CD4-positive, alpha-beta memory T cell (primary cell): ENCODE measurements at regions not wholly inside any gene's neighbourhood (a gene's known extent, or its start where the extent isn't known, plus 50 kb on each side); places are given as distances from the start of the nearest gene placed in this dataset.

ENCODE experiments used
- CTCF ChIA-PET: fragments of 350-600 bp; sonication (Branson Sonifier 250); formaldehyde crosslinking; loops from one replicate; lab custom pipeline; 2021; ENCODE audit warnings: inconsistent platforms; ENCODE audit not compliant: partially characterized antibody; lab: Charles Lee
- POLR2A ChIA-PET: fragments of 350-600 bp; sonication (Branson Sonifier 250); formaldehyde crosslinking; loops from one replicate; lab custom pipeline; 2021; ENCODE audit not compliant: partially characterized antibody; lab: Charles Lee
- DNase-seq, 5 donors: peaks; one replicate each; pipeline versions ENCODE4 v3.0.0 to v3.0.0-alpha.2; 2020 to 2022; ENCODE audit warnings: mixed read lengths in 1 of 5
- H3K27ac ChIP-seq: one replicate; pipeline ENCODE4 v1.7.0; 2013; ENCODE audit warnings: low read depth, low read length
- H3K27me3 ChIP-seq: 2 replicates; pipeline ENCODE4 v1.7.0; 2013; ENCODE audit warnings: mild to moderate bottlenecking, low read length, moderate library complexity; ENCODE audit not compliant: insufficient read depth
- H3K36me3 ChIP-seq: 2 replicates; pipeline ENCODE4 v1.7.0; 2013; ENCODE audit warnings: mild to moderate bottlenecking, low read length, moderate library complexity; ENCODE audit not compliant: insufficient read depth
- H3K4me1 ChIP-seq: 2 replicates; pipeline ENCODE4 v1.7.0; 2013; ENCODE audit warnings: mild to moderate bottlenecking, low read length, moderate library complexity; ENCODE audit not compliant: insufficient read depth
- H3K4me3 ChIP-seq, 2 donors: one replicate each; pipeline ENCODE4 v1.7.0; 2013; ENCODE audit warnings: low read length in 2 of 2, mild to moderate bottlenecking in 1 of 2
- H3K9me3 ChIP-seq, 2 donors: one replicate each; pipeline ENCODE4 v1.7.0; 2013; ENCODE audit warnings: low read length in 2 of 2, control low read depth in 1 of 2; ENCODE audit not compliant: control insufficient read depth in 1 of 2
- H3K27ac Mint-ChIP-seq, 7 donors: one replicate each; pipeline ENCODE4 v1.8.0; 2020 to 2021; ENCODE audit warnings: mixed read lengths in 7 of 7, mild to moderate bottlenecking in 6 of 7, inconsistent platforms in 3 of 7, moderate library complexity in 3 of 7
- H3K27me3 Mint-ChIP-seq, 2 donors: one replicate each; pipeline ENCODE4 v1.8.0; 2020 to 2021; ENCODE audit warnings: mixed read lengths in 2 of 2
- H3K36me3 Mint-ChIP-seq, 2 donors: one replicate each; pipeline ENCODE4 v1.8.0; 2020 to 2021; ENCODE audit warnings: mixed read lengths in 2 of 2, inconsistent platforms in 1 of 2, mild to moderate bottlenecking in 1 of 2
- H3K4me1 Mint-ChIP-seq, 4 donors: one replicate each; pipeline ENCODE4 v1.8.0; 2020 to 2021; ENCODE audit warnings: mixed read lengths in 4 of 4, mild to moderate bottlenecking in 1 of 4
- H3K4me3 Mint-ChIP-seq, 8 donors: one replicate each; pipeline ENCODE4 v1.8.0; 2020 to 2021; ENCODE audit warnings: mixed read lengths in 8 of 8, mild to moderate bottlenecking in 7 of 8, moderate library complexity in 6 of 8, inconsistent platforms in 3 of 8
- H3K9me3 Mint-ChIP-seq, 8 donors: one replicate each; pipeline ENCODE4 v1.8.0; 2020 to 2021; ENCODE audit warnings: mixed read lengths in 8 of 8, mild to moderate bottlenecking in 5 of 8, inconsistent platforms in 3 of 8, moderate library complexity in 1 of 8
- intact Hi-C: fragments of 100-400 bp; cut with micrococcal nuclease; formaldehyde crosslinking; loops from one replicate; pipeline ENCODE4 v1.15.1; 2023

DNA sequence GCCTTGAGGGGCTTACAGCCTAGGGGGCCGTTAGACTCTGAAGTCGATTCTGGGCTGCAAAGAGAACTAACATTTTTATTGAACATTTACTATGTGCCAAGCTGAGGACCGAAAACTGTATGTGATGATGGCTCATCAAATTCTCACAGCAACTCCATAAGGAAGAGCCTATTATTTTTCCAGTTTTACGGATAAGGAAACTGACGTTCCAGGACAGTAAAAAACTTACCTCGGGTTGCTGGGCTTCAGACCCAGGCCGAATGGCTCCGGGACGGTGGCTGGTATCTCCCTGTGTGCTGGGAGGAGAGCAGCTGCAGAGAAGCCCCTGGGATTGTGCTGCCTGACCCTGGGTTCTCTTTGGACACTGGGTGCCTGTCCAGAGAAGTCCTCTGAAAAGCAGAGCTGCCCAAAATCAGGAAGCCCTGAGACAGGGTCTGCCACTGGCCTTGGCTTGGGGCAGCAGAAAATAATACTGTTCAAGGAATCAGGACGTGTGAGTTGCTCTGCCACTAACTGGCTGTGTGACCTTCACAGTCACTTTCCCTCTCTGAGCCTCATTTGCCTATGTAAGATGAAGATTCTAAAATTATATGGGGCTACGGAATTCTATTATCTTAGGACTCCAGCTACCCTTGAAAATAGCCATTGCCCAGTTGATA, 116.3 kb upstream of the CPEB4 start:
- no peak overlapping the region for H3K27ac ChIP-seq
- intact Hi-C loops, result no loop called here
- H3K36me3 ChIP-seq, result no peaks in the 10 kb centered on the region
- H3K4me1 ChIP-seq, result no peaks in the 10 kb centered on the region
- Mint-ChIP-seq H3K9me3 (no peaks in the 10 kb centered on the region), H3K4me1 (no peaks in the 10 kb centered on the region), H3K36me3 (no peaks in the 10 kb centered on the region), H3K4me3 (no peak overlapping the region), H3K27ac (no peak overlapping the region), H3K27me3 (peaks cover 0 to 4% of the 10 kb centered on the region in 2 donors)
- no peak overlapping the region for H3K4me3 ChIP-seq
- H3K9me3 ChIP-seq, result no peaks in the 10 kb centered on the region
- ChIA-PET CTCF (interaction anchor here (1.3 kb wide), 1 partner anchor 199 kb away, joined by 3 read pairs; no protein-coding TSS in a partner anchor), POLR2A (no interaction called here)
- no peaks in the 10 kb centered on the region for H3K27me3 ChIP-seq
- DNase-seq, result no peak

DNA sequence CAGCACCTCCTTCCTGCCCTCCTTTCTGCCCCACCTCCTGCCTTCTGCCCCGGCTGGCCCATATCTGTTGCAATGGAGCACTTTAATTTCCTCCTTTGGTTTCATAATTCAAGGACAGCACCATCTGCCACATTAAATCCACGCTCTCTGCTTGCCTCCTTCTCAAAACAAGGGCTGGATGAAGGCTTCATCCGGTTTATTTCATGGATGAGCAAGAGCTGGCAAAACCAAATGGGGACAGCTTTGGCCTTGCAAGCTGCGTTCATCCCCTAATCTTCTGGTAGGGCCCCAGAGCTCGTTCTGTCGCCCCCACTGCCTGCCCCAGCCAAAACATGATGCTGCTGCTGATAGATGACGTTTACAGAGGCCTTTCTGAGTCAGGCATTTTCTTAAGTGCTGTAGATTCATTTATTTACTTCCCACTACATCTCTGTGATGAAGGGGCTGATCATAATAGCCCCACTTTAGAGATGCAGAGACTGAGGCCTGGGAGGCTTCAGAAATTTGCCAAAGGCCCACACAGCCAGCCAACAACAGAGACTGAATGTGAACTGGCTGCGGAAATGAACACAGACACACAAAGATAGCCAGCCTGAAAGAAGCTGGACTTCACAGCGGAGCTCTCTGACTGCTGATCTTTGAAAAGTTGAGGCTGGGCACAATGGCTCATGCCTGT, 115.6 kb upstream of the CPEB4 start:
- Mint-ChIP-seq H3K27me3 (peaks cover 0 to 4% of the 10 kb centered on the region in 2 donors), H3K4me1 (peaks cover 0 to under 1% (median 0%) of the 10 kb centered on the region in 4 donors), H3K9me3 (no peaks in the 10 kb centered on the region), H3K36me3 (no peaks in the 10 kb centered on the region), H3K4me3 (no peak overlapping the region), H3K27ac (no peak overlapping the region)
- CTCF ChIA-PET, result interaction anchor here (1.3 kb wide), 1 partner anchor 199 kb away, joined by 3 read pairs; no protein-coding TSS in a partner anchor
- Histone ChIP-seq H3K36me3 (no peaks in the 10 kb centered on the region), H3K4me3 (no peak overlapping the region), H3K9me3 (no peaks in the 10 kb centered on the region), H3K4me1 (no peaks in the 10 kb centered on the region), H3K27ac (no peak overlapping the region), H3K27me3 (no peaks in the 10 kb centered on the region)
- POLR2A ChIA-PET, result no interaction called here
- no peak for DNase-seq
- intact Hi-C loops, result no loop called here

DNA sequence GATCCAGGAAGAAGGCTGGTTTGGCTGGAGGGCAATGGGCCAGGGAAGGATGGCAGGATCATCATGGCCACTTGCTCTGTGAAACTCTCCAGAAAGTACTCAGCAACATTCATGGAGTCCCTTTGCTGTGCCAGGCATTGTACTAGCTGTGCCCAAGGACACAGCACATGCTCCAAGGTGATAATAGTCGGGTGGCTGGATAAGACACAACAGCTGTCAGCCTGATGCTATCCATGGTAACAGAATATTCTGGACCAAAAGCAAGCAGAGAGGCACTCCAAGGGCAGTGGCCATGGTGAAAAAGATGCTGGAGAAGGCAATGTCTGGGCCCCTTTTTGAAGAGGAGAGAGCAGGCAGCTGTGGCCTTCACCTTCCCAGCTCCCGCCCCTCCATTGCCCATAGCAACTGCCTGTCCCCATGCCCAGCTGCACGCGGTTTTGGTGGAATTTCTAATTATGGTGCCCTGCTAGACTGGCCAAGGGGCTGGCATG, 113.8 kb upstream of the CPEB4 start:
- CTCF ChIA-PET, result no interaction called here

DNA sequence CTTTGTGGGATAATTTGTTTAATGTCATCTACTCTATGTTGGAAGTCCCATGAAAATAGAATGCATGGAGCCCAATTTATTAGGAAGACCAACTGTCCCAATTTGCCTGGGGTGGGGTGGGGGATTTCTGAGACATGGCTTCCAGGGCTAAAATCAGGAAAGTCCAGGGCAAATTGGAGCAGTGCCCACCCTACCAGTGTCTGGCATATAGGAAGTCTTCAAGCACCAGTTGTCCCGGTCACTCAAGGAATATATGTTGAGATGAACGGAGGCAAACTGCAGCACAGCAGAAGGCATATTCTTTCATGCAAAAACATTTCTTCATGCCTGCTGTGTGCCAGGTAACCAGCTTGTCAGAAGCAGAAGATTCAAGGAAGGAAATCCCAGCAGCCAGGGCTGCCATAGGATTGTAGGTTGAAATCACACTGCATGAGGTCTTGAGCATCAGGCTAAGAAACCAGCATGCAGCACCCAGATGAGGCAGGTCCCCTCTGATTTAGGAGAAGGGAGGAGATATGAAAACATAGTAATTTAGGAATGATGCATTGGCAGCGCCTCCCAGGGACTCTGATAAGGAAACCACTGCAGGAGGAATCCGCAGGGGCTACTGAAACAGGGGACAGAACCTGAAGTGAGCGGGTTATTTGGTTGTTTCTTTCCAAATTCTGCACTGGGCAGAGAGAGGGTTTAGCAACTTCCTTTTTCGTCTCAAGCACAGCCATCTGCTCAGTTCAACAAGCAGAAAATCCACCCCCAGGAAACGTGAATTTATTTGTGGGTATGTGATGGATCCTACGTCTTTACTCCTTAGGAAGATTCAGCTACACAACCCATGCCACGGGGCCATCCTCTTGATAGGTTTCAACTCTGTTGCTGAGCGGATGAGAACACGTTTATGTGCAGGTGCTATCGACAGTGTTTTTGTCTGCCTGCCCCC, 112.6 kb upstream of the CPEB4 start:
- H3K4me1 ChIP-seq, result no peaks in the 10 kb centered on the region
- H3K36me3 Mint-ChIP-seq, result no peaks in the 10 kb centered on the region
- no peak for DNase-seq

More for the DNA sequence above, 113.8 kb upstream of the CPEB4 start:
- Mint-ChIP-seq H3K27ac (no peak overlapping the region), H3K36me3 (no peaks in the 10 kb centered on the region), H3K4me3 (no peak overlapping the region), H3K4me1 (peaks cover 0 to 11% (median 4%) of the 10 kb centered on the region in 4 donors), H3K9me3 (no peaks in the 10 kb centered on the region), H3K27me3 (peaks cover 0 to 3% of the 10 kb centered on the region in 2 donors)
- Histone ChIP-seq H3K27ac (no peak overlapping the region), H3K4me1 (no peaks in the 10 kb centered on the region), H3K27me3 (no peaks in the 10 kb centered on the region), H3K4me3 (no peak overlapping the region), H3K36me3 (no peaks in the 10 kb centered on the region), H3K9me3 (no peaks in the 10 kb centered on the region)
- intact Hi-C loops, result no loop called here
- POLR2A ChIA-PET, result no interaction called here
- no peak for DNase-seq

DNA sequence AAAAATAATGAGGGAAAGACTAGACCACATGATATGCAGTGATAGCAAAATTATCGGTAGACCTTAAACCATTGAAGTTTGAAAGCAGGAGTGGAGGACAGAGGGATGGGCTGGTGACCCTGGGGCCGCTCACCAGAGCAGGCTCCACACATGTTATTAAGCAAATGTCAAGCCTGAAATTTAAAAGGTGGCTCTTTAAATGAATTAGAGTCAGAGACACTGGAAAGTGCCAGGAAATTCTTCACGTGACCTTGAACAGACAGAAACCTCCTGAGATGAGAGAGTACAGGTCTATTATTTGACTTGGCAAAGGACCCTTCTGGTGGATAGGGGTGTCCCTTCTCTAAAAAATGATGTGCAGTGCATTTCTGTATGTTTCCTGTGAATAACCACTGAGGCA, 111.0 kb upstream of the CPEB4 start:
- H3K36me3 Mint-ChIP-seq, result no peaks in the 10 kb centered on the region
- H3K4me1 ChIP-seq, result peaks cover 9% of the 10 kb centered on the region
- no peak overlapping the region for H3K4me3 ChIP-seq
- intact Hi-C loops, result no loop called here
- no peak for DNase-seq
- peaks cover 6 to 21% (median 14%) of the 10 kb centered on the region in 4 donors for H3K4me1 Mint-ChIP-seq
- H3K27ac Mint-ChIP-seq, result peak overlapping the region in 4 of 7 donors; percentile 10 to 43 (median 24)
- ChIA-PET CTCF (no interaction called here), POLR2A (interaction anchor here (1.4 kb wide), 1 partner anchor 112 kb away, joined by 3 read pairs; no protein-coding TSS in a partner anchor)
- no peak overlapping the region for H3K27ac ChIP-seq
- H3K27me3 ChIP-seq, result no peaks in the 10 kb centered on the region
- H3K27me3 Mint-ChIP-seq, result no peaks in the 10 kb centered on the region
- no peaks in the 10 kb centered on the region for H3K36me3 ChIP-seq
- no peaks in the 10 kb centered on the region for H3K9me3 Mint-ChIP-seq
- H3K9me3 ChIP-seq, result no peaks in the 10 kb centered on the region
- H3K4me3 Mint-ChIP-seq, result no peak overlapping the region

More for the DNA sequence above, 112.6 kb upstream of the CPEB4 start:
- Histone ChIP-seq H3K9me3 (no peaks in the 10 kb centered on the region), H3K27ac (no peak overlapping the region), H3K4me3 (no peak overlapping the region), H3K36me3 (no peaks in the 10 kb centered on the region), H3K27me3 (no peaks in the 10 kb centered on the region)
- H3K4me1 Mint-ChIP-seq, result peaks cover 0 to 11% (median 6%) of the 10 kb centered on the region in 4 donors
- no peak overlapping the region for H3K27ac Mint-ChIP-seq
- intact Hi-C loops, result no loop called here
- CTCF ChIA-PET, result no interaction called here
- peak overlapping the region in 1 of 8 donors; percentile 2 for H3K4me3 Mint-ChIP-seq
- H3K9me3 Mint-ChIP-seq, result no peaks in the 10 kb centered on the region
- peaks cover 0 to 3% of the 10 kb centered on the region in 2 donors for H3K27me3 Mint-ChIP-seq
- POLR2A ChIA-PET, result no interaction called here

DNA sequence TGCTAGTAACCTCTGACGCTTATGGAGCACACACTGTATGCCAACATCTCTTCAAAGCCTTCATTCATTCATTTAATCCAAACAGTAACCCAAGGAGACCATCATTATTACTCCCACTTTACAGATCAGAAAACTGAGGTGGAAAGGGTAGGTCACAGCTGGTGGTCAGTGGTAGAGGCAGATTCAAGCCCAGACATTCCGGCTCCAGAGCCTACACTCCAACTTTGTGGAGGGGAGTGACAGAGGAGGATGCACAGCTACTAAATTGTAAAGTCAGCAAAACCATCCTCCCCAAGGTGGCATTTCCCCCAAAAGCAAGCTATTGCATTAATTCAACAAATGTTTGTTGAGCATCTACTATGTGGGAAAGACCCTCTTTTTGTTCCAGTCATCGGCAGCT, 110.5 kb upstream of the CPEB4 start:
- ChIA-PET POLR2A (interaction anchor here (1.4 kb wide), 1 partner anchor 112 kb away, joined by 3 read pairs; no protein-coding TSS in a partner anchor), CTCF (no interaction called here)
- no peak overlapping the region for H3K4me3 ChIP-seq
- peak overlapping the region in 1 of 7 donors; percentile 26 for H3K27ac Mint-ChIP-seq
- H3K36me3 ChIP-seq, result no peaks in the 10 kb centered on the region
- intact Hi-C loops, result no loop called here
- no peak overlapping the region for H3K27ac ChIP-seq
- H3K27me3 Mint-ChIP-seq, result no peaks in the 10 kb centered on the region
- no peaks in the 10 kb centered on the region for H3K9me3 ChIP-seq
- H3K36me3 Mint-ChIP-seq, result no peaks in the 10 kb centered on the region
- H3K4me1 ChIP-seq, result peaks cover 14% of the 10 kb centered on the region
- no peak overlapping the region for H3K4me3 Mint-ChIP-seq
- peaks cover 9 to 26% (median 18%) of the 10 kb centered on the region in 4 donors for H3K4me1 Mint-ChIP-seq
- H3K27me3 ChIP-seq, result no peaks in the 10 kb centered on the region
- no peaks in the 10 kb centered on the region for H3K9me3 Mint-ChIP-seq
- DNase-seq, result no peak
